Endothelial cell of umbilical vein (primary cell): ENCODE measurements at regions not wholly inside any gene's neighbourhood (a gene's known extent, or its start where the extent isn't known, plus 50 kb on each side); places are given as distances from the start of the nearest gene placed in this dataset.

Experiments
- BruUV-seq: library from RNA; stranded (reverse); fragments of 400-500 nt; replicated peaks from 2 replicates; lab custom pipeline; 2021; lab: Mats Ljungman, UMichigan
- CTCF ChIA-PET: fragments of 300-600, 350-600 bp; sonication (Branson Sonifier 250); formaldehyde crosslinking; loops from one replicate; lab custom pipeline; 2021; ENCODE audit warnings: antibody characterized with exemption, inconsistent platforms; lab: Charles Lee
- POLR2A ChIA-PET: fragments of 300-600, 350-600 bp; sonication (Branson Sonifier 250); formaldehyde crosslinking; loops from one replicate; lab custom pipeline; 2021; ENCODE audit warnings: antibody characterized with exemption, inconsistent platforms; lab: Charles Lee
- DNase-seq: peaks from one replicate; pipeline ENCODE4 v3.0.0-alpha.2; 2011; ENCODE audit warnings: low read depth, low spot score
- FAIRE-seq: peaks from 2 replicates; lab custom pipeline; 2011; peaks lifted over from hg19 to GRCh38; lab: Jason Lieb, UNC
- H2AFZ ChIP-seq: 2 replicates; pipeline ENCODE4 v1.6.0; 2012; ENCODE audit warnings: low read depth, low read length, control low read depth, inconsistent platforms
- H3K27ac ChIP-seq: 2 replicates; pipeline ENCODE4 v1.5.1; 2011; ENCODE audit warnings: low read depth, mild to moderate bottlenecking, control low read depth, low read length, moderate library complexity; ENCODE audit not compliant: insufficient read depth
- H3K27me3 ChIP-seq, 2 experiments: 2 replicates each; pipeline versions ENCODE4 v1.6.0 to v1.6.1; 2011; ENCODE audit warnings: low read length in 2 of 2, mixed read lengths in 1 of 2; ENCODE audit not compliant: control insufficient read depth in 2 of 2, insufficient read depth in 2 of 2
- H3K36me3 ChIP-seq, 2 experiments: 2 replicates in 1 of 2; 3 replicates in 1 of 2; pipeline ENCODE4 v1.5.1; 2011; ENCODE audit warnings: low read length in 2 of 2, mild to moderate bottlenecking in 1 of 2, moderate library complexity in 1 of 2; ENCODE audit not compliant: control insufficient read depth in 2 of 2, insufficient read depth in 2 of 2; ENCODE audit errors: extremely low read depth in 1 of 2
- H3K4me1 ChIP-seq: 3 replicates; pipeline ENCODE4 v1.5.1; 2011; ENCODE audit warnings: mild to moderate bottlenecking, low read length; ENCODE audit not compliant: control insufficient read depth, insufficient read depth; ENCODE audit errors: extremely low read depth
- H3K4me2 ChIP-seq: 2 replicates; pipeline ENCODE4 v1.6.1; 2011; ENCODE audit warnings: low read length, control low read depth, mixed read lengths; ENCODE audit not compliant: insufficient read depth
- H3K4me3 ChIP-seq, 3 experiments: fragments of 200-600 bp in 1 of 3; sonication (generic), shearing (Covaris generic) in 1 of 3; replicated peaks in 1 of 3; 2 replicates each; pipeline ENCODE4 v1.5.1; 2011 to 2016; ENCODE audit warnings: control low read depth in 3 of 3, low read length in 3 of 3, mild to moderate bottlenecking in 2 of 3, inconsistent platforms in 1 of 3, low read depth in 1 of 3, moderate library complexity in 1 of 3; ENCODE audit not compliant: insufficient read depth in 1 of 3
- H3K79me2 ChIP-seq: 2 replicates; pipeline ENCODE4 v1.6.0; 2012; ENCODE audit warnings: low read length, inconsistent platforms; ENCODE audit not compliant: control insufficient read depth, insufficient read depth
- H3K9ac ChIP-seq: replicated peaks from 2 replicates; pipeline ENCODE3; 2011; ENCODE audit warnings: low read length, control low read depth; ENCODE audit not compliant: insufficient read depth; ENCODE audit errors: extremely low read depth
- H3K9me1 ChIP-seq: replicated peaks from 3 replicates; pipeline ENCODE4 v1.6.0; 2011; ENCODE audit warnings: mild to moderate bottlenecking, low read length; ENCODE audit not compliant: control insufficient read depth, insufficient read depth; ENCODE audit errors: extremely low read depth
- H3K9me3 ChIP-seq: replicated peaks from 2 replicates; pipeline ENCODE4 v1.5.1; 2012; ENCODE audit warnings: low read length, inconsistent platforms; ENCODE audit not compliant: control insufficient read depth, insufficient read depth
- H4K20me1 ChIP-seq: replicated peaks from 2 replicates; pipeline ENCODE3; 2011; ENCODE audit warnings: mild to moderate bottlenecking, low read length; ENCODE audit not compliant: control insufficient read depth, insufficient read depth; ENCODE audit errors: extremely low read depth
- EZH2 ChIP-seq: IDR thresholded peaks from 2 replicates; pipeline ENCODE4 v1.6.1; 2012; ENCODE audit warnings: borderline replicate concordance, low read depth, mild to moderate bottlenecking, moderate library complexity, low read length, inconsistent platforms; ENCODE audit not compliant: severe bottlenecking
- FOS ChIP-seq: IDR thresholded peaks from 2 replicates; pipeline ENCODE4 v1.6.1; 2011; ENCODE audit warnings: mild to moderate bottlenecking, low read length, moderate library complexity, borderline replicate concordance; ENCODE audit not compliant: insufficient read depth
- GATA2 ChIP-seq: IDR thresholded peaks from 2 replicates; pipeline ENCODE4 v1.7.0; 2011; ENCODE audit warnings: low read depth, mild to moderate bottlenecking, moderate library complexity, mixed read lengths, low read length; ENCODE audit not compliant: insufficient read length, insufficient read depth
- JUN ChIP-seq: IDR thresholded peaks from 2 replicates; pipeline ENCODE4 v1.6.1; 2011; ENCODE audit warnings: borderline replicate concordance, low read depth; ENCODE audit not compliant: insufficient read length, insufficient read depth
- POLR2A ChIP-seq: IDR thresholded peaks from 2 replicates; pipeline ENCODE4 v1.6.1; 2012; ENCODE audit warnings: low read depth, mild to moderate bottlenecking, control low read depth, low read length
- POLR2AphosphoS5 ChIP-seq: IDR thresholded peaks from 2 replicates; pipeline ENCODE4 v1.6.1; 2012; ENCODE audit warnings: low read depth, mild to moderate bottlenecking, control low read depth, low read length, moderate library complexity; ENCODE audit not compliant: insufficient read depth
- dilution Hi-C: fragments of 300-500 bp; cut with MboI; formaldehyde crosslinking; loops from one replicate; pipeline ENCODE4 v1.15.0; 2019; ENCODE audit warnings: low sequenced_read_pairs; ENCODE audit not compliant: extremely low pct_ligation_motif_present
- intact Hi-C: fragments of 100-400 bp; cut with micrococcal nuclease; formaldehyde crosslinking; loops from one replicate; pipeline ENCODE4 v1.10.0; 2022
- TF ChIP-seq, protein P1 (sequence below): IDR thresholded peaks from 2 replicates; pipeline ENCODE4 v1.6.1; 2011; ENCODE audit not compliant: insufficient read depth, insufficient read length

DNA sequence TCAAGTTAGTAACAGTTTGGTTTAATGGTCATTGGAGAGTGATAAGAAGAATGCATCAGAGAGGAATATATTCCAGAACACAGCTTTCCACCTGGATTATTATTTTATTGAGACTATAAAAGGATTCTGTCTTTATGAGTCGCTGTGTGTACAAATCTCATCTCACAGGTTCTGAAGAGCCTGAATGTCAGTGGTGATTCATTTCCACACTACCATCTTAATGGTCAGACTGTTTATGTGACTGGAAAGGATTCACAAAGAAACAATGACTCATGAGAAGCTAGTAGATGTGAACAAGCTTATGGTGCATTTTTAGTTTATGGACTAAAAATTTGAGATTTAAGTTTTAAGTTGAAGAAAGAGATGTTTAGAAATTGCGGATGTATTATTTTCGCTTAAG is 685.4 kb upstream of the NRXN1 start:
- dilution Hi-C loops (no loop called here), intact Hi-C loops (no loop called here)
- Histone ChIP-seq H3K4me3 (no peak overlapping the region), H2AFZ (no peak overlapping the region), H3K27me3 (no peaks in the 10 kb centered on the region), H3K9ac (no peak overlapping the region), H3K79me2 (no peaks in the 10 kb centered on the region), H3K9me1 (no peaks in the 10 kb centered on the region), H3K36me3 (no peaks in the 10 kb centered on the region), H4K20me1 (no peaks in the 10 kb centered on the region), H3K4me2 (no peak overlapping the region), H3K4me1 (no peaks in the 10 kb centered on the region), H3K27ac (no peak overlapping the region), H3K9me3 (no peaks in the 10 kb centered on the region)
- FAIRE-seq (no peak), DNase-seq (peak; percentile 48)
- ChIA-PET POLR2A (no interaction called here), CTCF (no interaction called here)
- TF ChIP-seq, protein P1, sequence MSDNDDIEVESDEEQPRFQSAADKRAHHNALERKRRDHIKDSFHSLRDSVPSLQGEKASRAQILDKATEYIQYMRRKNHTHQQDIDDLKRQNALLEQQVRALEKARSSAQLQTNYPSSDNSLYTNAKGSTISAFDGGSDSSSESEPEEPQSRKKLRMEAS: no peak
- TF ChIP-seq POLR2AphosphoS5 (no peak), FOS (peak; percentile 91), POLR2A (no peak), EZH2 (no peak), JUN (peak; percentile 25)
- no TSS peak for BruUV-seq

DNA sequence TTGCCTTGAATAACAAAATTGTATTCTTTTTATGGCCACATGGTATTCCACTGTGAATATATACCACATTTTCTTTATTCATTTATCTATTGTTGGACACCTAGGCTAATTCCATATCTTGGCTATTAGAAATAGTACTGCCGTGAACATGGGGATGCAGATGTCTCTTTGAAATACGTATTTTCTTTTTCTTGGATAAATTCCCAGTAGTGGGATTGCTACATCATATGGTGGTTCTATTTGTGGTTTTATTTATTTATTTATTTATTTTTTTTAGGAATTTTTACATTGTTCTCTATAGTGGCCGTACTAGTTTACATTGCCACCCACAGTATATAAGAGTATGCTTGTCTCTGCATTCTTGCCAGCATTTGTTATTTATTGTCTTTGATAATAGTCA is 679.8 kb upstream of the NRXN1 start:
- intact Hi-C loops (no loop called here), dilution Hi-C loops (no loop called here)
- no peak for TF ChIP-seq JUN
- TF ChIP-seq, protein P1: no peak
- TF ChIP-seq FOS: no peak
- TF ChIP-seq GATA2: no peak
- no peak for TF ChIP-seq POLR2A
- TF ChIP-seq POLR2AphosphoS5: no peak
- no peak overlapping the region for H3K9ac ChIP-seq
- no peak overlapping the region for H2AFZ ChIP-seq
- H3K27me3 ChIP-seq: no peaks in the 10 kb centered on the region
- H3K9me1 ChIP-seq: no peaks in the 10 kb centered on the region
- no peak overlapping the region for H3K4me3 ChIP-seq
- no peak overlapping the region for H3K27ac ChIP-seq
- H3K9me3 ChIP-seq: no peaks in the 10 kb centered on the region
- CTCF ChIA-PET: interaction anchor here (1.2 kb wide), 1 partner anchor 12 kb away, joined by 3 read pairs; no protein-coding TSS in a partner anchor
- H3K79me2 ChIP-seq: no peaks in the 10 kb centered on the region
- H3K36me3 ChIP-seq: no peaks in the 10 kb centered on the region
- FAIRE-seq (no peak), DNase-seq (no peak)
- no peaks in the 10 kb centered on the region for H4K20me1 ChIP-seq
- POLR2A ChIA-PET: no interaction called here
- no peak overlapping the region for H3K4me2 ChIP-seq
- no peaks in the 10 kb centered on the region for H3K4me1 ChIP-seq
- BruUV-seq: no TSS peak
